ENCODE measurements at regions not wholly inside any gene's neighbourhood (a gene's known extent, or its start where the extent isn't known, plus 50 kb on each side); places are given as distances from the start of the nearest gene placed in this dataset.

- TF ChIP-seq CTCF (IDR thresholded peaks at IDR 0.05) (no peak), POLR2AphosphoS5 (IDR thresholded peaks at IDR 0.05) (no peak)
Measured at GRCh38 chrX:4655743-4656142, 942.3 kb upstream of the PRKX start.
